H9 (cell line): ENCODE measurements at regions not wholly inside any gene's neighbourhood (a gene's known extent, or its start where the extent isn't known, plus 50 kb on each side); places are given as distances from the start of the nearest gene placed in this dataset.

ENCODE experiments used
- DNase-seq: peaks from one replicate; pipeline ENCODE4 v3.0.0-alpha.2; 2017
- H2AFZ ChIP-seq: one replicate; pipeline ENCODE4 v1.6.1; 2013; ENCODE audit warnings: mild to moderate bottlenecking, low read length, control low read depth, moderate library complexity
- H2AK5ac ChIP-seq: 2 replicates; pipeline ENCODE4 v1.6.1; 2013; ENCODE audit warnings: low read length, control low read depth, mixed read lengths; ENCODE audit not compliant: insufficient read length
- H2BK120ac ChIP-seq: one replicate; pipeline ENCODE4 v1.6.1; 2013; ENCODE audit warnings: low read depth, mild to moderate bottlenecking, low read length, control low read depth, inconsistent platforms; ENCODE audit not compliant: poor library complexity, severe bottlenecking
- H2BK12ac ChIP-seq: 2 replicates; pipeline ENCODE4 v1.6.1; 2013; ENCODE audit warnings: low read length, control low read depth, mixed read lengths, low read depth; ENCODE audit not compliant: insufficient read length
- H2BK15ac ChIP-seq: 2 replicates; pipeline ENCODE4 v1.6.1; 2013; ENCODE audit warnings: low read depth, low read length, control low read depth
- H2BK20ac ChIP-seq: one replicate; pipeline ENCODE4 v1.6.1; 2013; ENCODE audit warnings: low read depth, mild to moderate bottlenecking, low read length, control low read depth, inconsistent platforms; ENCODE audit not compliant: poor library complexity, severe bottlenecking
- H2BK5ac ChIP-seq: 2 replicates; pipeline ENCODE4 v1.6.1; 2013; ENCODE audit warnings: low read length, control low read depth, mixed read lengths; ENCODE audit not compliant: insufficient read length
- H3K14ac ChIP-seq: 2 replicates; pipeline ENCODE4 v1.6.1; 2013; ENCODE audit warnings: low read length, control low read depth; ENCODE audit not compliant: insufficient read depth
- H3K18ac ChIP-seq: 2 replicates; pipeline ENCODE4 v1.6.1; 2013; ENCODE audit warnings: low read depth, mild to moderate bottlenecking, mixed read lengths, low read length, control low read depth; ENCODE audit not compliant: insufficient read length
- H3K23ac ChIP-seq: 2 replicates; pipeline ENCODE4 v1.6.1; 2013; ENCODE audit warnings: low read length, control low read depth, mixed read lengths, low read depth; ENCODE audit not compliant: insufficient read length
- H3K23me2 ChIP-seq: 2 replicates; pipeline ENCODE4 v1.6.1; 2013; ENCODE audit warnings: low read depth, mild to moderate bottlenecking, mixed read lengths, low read length, control low read depth; ENCODE audit not compliant: insufficient read length, poor library complexity, severe bottlenecking
- H3K27ac ChIP-seq: 2 replicates; pipeline ENCODE4 v1.5.1; 2013; ENCODE audit warnings: low read length, control low read depth, mixed read lengths, low read depth; ENCODE audit not compliant: insufficient read length
- H3K27me3 ChIP-seq: 2 replicates; pipeline ENCODE4 v1.6.1; 2013; ENCODE audit warnings: low read length, control low read depth, inconsistent platforms; ENCODE audit not compliant: insufficient read depth
- H3K4ac ChIP-seq: 2 replicates; pipeline ENCODE4 v1.6.1; 2013; ENCODE audit warnings: low read depth, mild to moderate bottlenecking, control low read depth, inconsistent platforms, low read length, moderate library complexity
- H3K4me1 ChIP-seq: 2 replicates; pipeline ENCODE4 v1.6.1; 2013; ENCODE audit warnings: low read length, control low read depth, inconsistent platforms; ENCODE audit not compliant: insufficient read depth
- H3K4me2 ChIP-seq: 2 replicates; pipeline ENCODE4 v1.6.1; 2013; ENCODE audit warnings: low read length, control low read depth, mixed read lengths; ENCODE audit not compliant: insufficient read length, insufficient read depth
- H3K56ac ChIP-seq: 2 replicates; pipeline ENCODE4 v1.6.1; 2013; ENCODE audit warnings: low read depth, mild to moderate bottlenecking, mixed read lengths, low read length, control low read depth; ENCODE audit not compliant: insufficient read length
- H3K79me1 ChIP-seq: 2 replicates; pipeline ENCODE4 v1.6.1; 2013; ENCODE audit warnings: low read depth, mild to moderate bottlenecking, moderate library complexity, low read length, control low read depth, inconsistent platforms; ENCODE audit not compliant: insufficient read depth, poor library complexity, severe bottlenecking
- H3K79me2 ChIP-seq: 2 replicates; pipeline ENCODE4 v1.6.1; 2013; ENCODE audit warnings: low read length, control low read depth, inconsistent platforms; ENCODE audit not compliant: insufficient read depth
- H3K9ac ChIP-seq: 2 replicates; pipeline ENCODE4 v1.6.1; 2013; ENCODE audit warnings: low read length, control low read depth, mixed read lengths; ENCODE audit not compliant: insufficient read length; ENCODE audit errors: extremely low read depth
- H3K9me3 ChIP-seq: one replicate; pipeline ENCODE4 v1.6.1; 2013; ENCODE audit warnings: low read depth, low read length, inconsistent platforms; ENCODE audit not compliant: control insufficient read depth
- H3T11ph ChIP-seq: one replicate; pipeline ENCODE4 v1.6.1; 2013; ENCODE audit warnings: mild to moderate bottlenecking, low read length, control low read depth, inconsistent platforms
- H4K20me1 ChIP-seq: one replicate; pipeline ENCODE4 v1.6.1; 2013; ENCODE audit not compliant: control insufficient read depth, insufficient read length, insufficient read depth
- H4K5ac ChIP-seq: 2 replicates; pipeline ENCODE4 v1.6.1; 2013; ENCODE audit warnings: low read depth, mild to moderate bottlenecking, mixed read lengths, low read length, control low read depth; ENCODE audit not compliant: insufficient read length
- H4K8ac ChIP-seq: replicated peaks from 2 replicates; pipeline ENCODE4 v1.6.1; 2013; ENCODE audit warnings: low read length, control low read depth, mixed read lengths, low read depth; ENCODE audit not compliant: insufficient read length
- H4K91ac ChIP-seq: 2 replicates; pipeline ENCODE4 v1.6.1; 2013; ENCODE audit warnings: low read depth, mild to moderate bottlenecking, moderate library complexity, mixed read lengths, low read length, control low read depth; ENCODE audit not compliant: insufficient read length
- H3K27ac Mint-ChIP-seq, 3 experiments: 2 replicates in 2 of 3; 3 replicates in 1 of 3; pipeline ENCODE4 v1.8.0; 2020 to 2021; ENCODE audit warnings: mixed read lengths in 3 of 3, mild to moderate bottlenecking in 1 of 3, moderate library complexity in 1 of 3
- H3K27me3 Mint-ChIP-seq: 2 replicates; pipeline ENCODE4 v1.8.0; 2021; ENCODE audit warnings: low read depth, mild to moderate bottlenecking, moderate library complexity, mixed read lengths
- H3K36me3 Mint-ChIP-seq, 3 experiments: 2 replicates in 2 of 3; 3 replicates in 1 of 3; pipeline ENCODE4 v1.8.0; 2020 to 2021; ENCODE audit warnings: low read depth in 3 of 3, mixed read lengths in 3 of 3; ENCODE audit not compliant: insufficient read depth in 1 of 3
- H3K4me1 Mint-ChIP-seq, 2 experiments: 2 replicates each; pipeline ENCODE4 v1.8.0; 2020; ENCODE audit warnings: mixed read lengths in 2 of 2
- H3K4me3 Mint-ChIP-seq, 2 experiments: 2 replicates in 1 of 2; 3 replicates in 1 of 2; pipeline ENCODE4 v1.8.0; 2020 to 2021; ENCODE audit warnings: mild to moderate bottlenecking in 2 of 2, mixed read lengths in 2 of 2, moderate library complexity in 1 of 2
- H3K9me3 Mint-ChIP-seq, 2 experiments: 2 replicates in 1 of 2; 3 replicates in 1 of 2; pipeline ENCODE4 v1.8.0; 2020; ENCODE audit warnings: mild to moderate bottlenecking in 2 of 2, mixed read lengths in 2 of 2, moderate library complexity in 1 of 2
- WGBS: extraction: QIAGEN DNeasy Blood & Tissue Kit; methylation state at CpG from one replicate; pipeline ENCODE4 v1.1.7; 2013; ENCODE audit warnings: missing lambda C conversion rate, low lambda C conversion rate, mixed read lengths; ENCODE audit not compliant: insufficient read length; ENCODE audit errors: extremely low coverage; 5-methylcytosine and 5-hydroxymethylcytosine counted together
- TF ChIP-seq, protein P1 (sequence below): fragments of 200-600 bp; sonication (generic); conservative IDR thresholded peaks from 3 replicates; pipeline ENCODE4 v1.8.0; 2021; ENCODE audit warnings: antibody characterized with exemption, mild to moderate bottlenecking

GRCh38 chr19:13627531-13627930 is 121.3 kb upstream of the CACNA1A start:
- no peaks in the 10 kb centered on the region for H3K27me3 ChIP-seq
- no peaks in the 10 kb centered on the region for H4K20me1 ChIP-seq
- peaks cover 40 to 44% of the 10 kb centered on the region in 2 experiments for H3K4me1 Mint-ChIP-seq
- H2BK15ac ChIP-seq: no peak overlapping the region
- H3K4me2 ChIP-seq: no peak overlapping the region
- H3K4me3 Mint-ChIP-seq: no peak overlapping the region
- no peak overlapping the region for H2BK12ac ChIP-seq
- H3K14ac ChIP-seq: no peak overlapping the region
- no peak overlapping the region for H2BK20ac ChIP-seq
- H2BK120ac ChIP-seq: no peak overlapping the region
- H3K9ac ChIP-seq: no peak overlapping the region
- H3K18ac ChIP-seq: peak overlapping the region; percentile 72
- H3K4me1 ChIP-seq: peaks cover 12% of the 10 kb centered on the region
- H4K91ac ChIP-seq: no peak overlapping the region
- no peak overlapping the region for H4K5ac ChIP-seq
- H4K8ac ChIP-seq: no peak overlapping the region
- no peak overlapping the region for H2BK5ac ChIP-seq
- no peaks in the 10 kb centered on the region for H3K79me2 ChIP-seq
- H3K27ac Mint-ChIP-seq: no peak overlapping the region
- no peak overlapping the region for H3T11ph ChIP-seq
- H3K27ac ChIP-seq: no peak overlapping the region
- H2AK5ac ChIP-seq: no peak overlapping the region
- no peaks in the 10 kb centered on the region for H3K23me2 ChIP-seq
- no peaks in the 10 kb centered on the region for H3K9me3 ChIP-seq
- 0 out of 7 replicates have a peak, but pooled peaks cover 0 to 2% (median 0%) of the 10 kb centered on the region in 3 experiments for H3K36me3 Mint-ChIP-seq
- no CpG with 5 or more reads among the region's 5 CpGs for WGBS
- no peak overlapping the region for H3K23ac ChIP-seq
- no peak overlapping the region for H2AFZ ChIP-seq
- no peak for DNase-seq
- H3K56ac ChIP-seq: no peak overlapping the region
- H3K79me1 ChIP-seq: no peaks in the 10 kb centered on the region
- peaks cover 12% of the 10 kb centered on the region for H3K27me3 Mint-ChIP-seq
- H3K4ac ChIP-seq: no peak overlapping the region
- TF ChIP-seq, protein P1, sequence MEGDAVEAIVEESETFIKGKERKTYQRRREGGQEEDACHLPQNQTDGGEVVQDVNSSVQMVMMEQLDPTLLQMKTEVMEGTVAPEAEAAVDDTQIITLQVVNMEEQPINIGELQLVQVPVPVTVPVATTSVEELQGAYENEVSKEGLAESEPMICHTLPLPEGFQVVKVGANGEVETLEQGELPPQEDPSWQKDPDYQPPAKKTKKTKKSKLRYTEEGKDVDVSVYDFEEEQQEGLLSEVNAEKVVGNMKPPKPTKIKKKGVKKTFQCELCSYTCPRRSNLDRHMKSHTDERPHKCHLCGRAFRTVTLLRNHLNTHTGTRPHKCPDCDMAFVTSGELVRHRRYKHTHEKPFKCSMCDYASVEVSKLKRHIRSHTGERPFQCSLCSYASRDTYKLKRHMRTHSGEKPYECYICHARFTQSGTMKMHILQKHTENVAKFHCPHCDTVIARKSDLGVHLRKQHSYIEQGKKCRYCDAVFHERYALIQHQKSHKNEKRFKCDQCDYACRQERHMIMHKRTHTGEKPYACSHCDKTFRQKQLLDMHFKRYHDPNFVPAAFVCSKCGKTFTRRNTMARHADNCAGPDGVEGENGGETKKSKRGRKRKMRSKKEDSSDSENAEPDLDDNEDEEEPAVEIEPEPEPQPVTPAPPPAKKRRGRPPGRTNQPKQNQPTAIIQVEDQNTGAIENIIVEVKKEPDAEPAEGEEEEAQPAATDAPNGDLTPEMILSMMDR: no peak
- peaks cover 3 to 5% of the 10 kb centered on the region in 2 experiments; a peak in 2 of 5 replicates for H3K9me3 Mint-ChIP-seq
